ENCODE measurements at regions not wholly inside any gene's neighbourhood (a gene's known extent, or its start where the extent isn't known, plus 50 kb on each side); places are given as distances from the start of the nearest gene placed in this dataset.

- no peak for DNase-seq
- Histone ChIP-seq H3K4me3 (no peak overlapping the region), H3K9me3 (no peaks in the 10 kb centered on the region), H3K27me3 (no peaks in the 10 kb centered on the region), H3K36me3 (no peaks in the 10 kb centered on the region)
Observed at GRCh38 chr4:64897683-64898082, 488.4 kb upstream of the TECRL start.

GRCh38 chr4:64895031-64895430 is 485.8 kb upstream of the TECRL start:
- DNase-seq = no peak
- no peaks in the 10 kb centered on the region for H3K36me3 ChIP-seq
- H3K27me3 ChIP-seq = no peaks in the 10 kb centered on the region
- H3K9me3 ChIP-seq = no peaks in the 10 kb centered on the region
- H3K4me3 ChIP-seq = no peak overlapping the region

- DNase-seq = no peak
- H3K36me3 ChIP-seq = no peaks in the 10 kb centered on the region
- H3K4me3 ChIP-seq = no peak overlapping the region
- no peaks in the 10 kb centered on the region for H3K9me3 ChIP-seq
- no peaks in the 10 kb centered on the region for H3K27me3 ChIP-seq
Observed at GRCh38 chr4:64893205-64893604, 484.0 kb upstream of the TECRL start.

- Histone ChIP-seq H3K9me3 (no peaks in the 10 kb centered on the region), H3K4me3 (no peak overlapping the region), H3K36me3 (no peaks in the 10 kb centered on the region), H3K27me3 (no peaks in the 10 kb centered on the region)
- no peak for DNase-seq
Observed at GRCh38 chr4:64889906-64890610, 480.8 kb upstream of the TECRL start.

GRCh38 chr4:64883087-64883807 is 474.0 kb upstream of the TECRL start:
- Histone ChIP-seq H3K36me3 (no peaks in the 10 kb centered on the region), H3K4me3 (no peak overlapping the region), H3K9me3 (no peaks in the 10 kb centered on the region), H3K27me3 (no peaks in the 10 kb centered on the region)
- no peak for DNase-seq

- H3K9me3 ChIP-seq = no peaks in the 10 kb centered on the region
- H3K36me3 ChIP-seq = no peaks in the 10 kb centered on the region
- DNase-seq = no peak
Observed at GRCh38 chr4:64882311-64883086, 473.2 kb upstream of the TECRL start.

GRCh38 chr4:64880557-64880956 is 471.3 kb upstream of the TECRL start:
- Histone ChIP-seq H3K4me3 (no peak overlapping the region), H3K9me3 (no peaks in the 10 kb centered on the region), H3K27me3 (no peaks in the 10 kb centered on the region), H3K36me3 (no peaks in the 10 kb centered on the region)
- DNase-seq = no peak

More at GRCh38 chr4:64882311-64883086, 473.2 kb upstream of the TECRL start:
- no peak overlapping the region for H3K4me3 ChIP-seq
- H3K27me3 ChIP-seq = no peaks in the 10 kb centered on the region

- no peaks in the 10 kb centered on the region for H3K36me3 ChIP-seq
- no peak for DNase-seq
- no peaks in the 10 kb centered on the region for H3K27me3 ChIP-seq
- no peak overlapping the region for H3K4me3 ChIP-seq
- H3K9me3 ChIP-seq = no peaks in the 10 kb centered on the region
Observed at GRCh38 chr4:64876021-64876420, 466.8 kb upstream of the TECRL start.

GRCh38 chr4:64870558-64870957 is 461.3 kb upstream of the TECRL start:
- H3K9me3 ChIP-seq = no peaks in the 10 kb centered on the region
- no peaks in the 10 kb centered on the region for H3K27me3 ChIP-seq
- DNase-seq = no peak
- H3K4me3 ChIP-seq = no peak overlapping the region
- H3K36me3 ChIP-seq = no peaks in the 10 kb centered on the region

- no peak for DNase-seq
- Histone ChIP-seq H3K27me3 (no peaks in the 10 kb centered on the region), H3K36me3 (no peaks in the 10 kb centered on the region)
Observed at GRCh38 chr4:64857815-64858214, 448.6 kb upstream of the TECRL start.

GRCh38 chr4:64857198-64857597 is 447.9 kb upstream of the TECRL start:
- no peak for DNase-seq
- Histone ChIP-seq H3K27me3 (no peaks in the 10 kb centered on the region), H3K36me3 (no peaks in the 10 kb centered on the region), H3K4me3 (no peak overlapping the region), H3K9me3 (no peaks in the 10 kb centered on the region)

More at GRCh38 chr4:64857815-64858214, 448.6 kb upstream of the TECRL start:
- no peaks in the 10 kb centered on the region for H3K9me3 ChIP-seq
- no peak overlapping the region for H3K4me3 ChIP-seq

- no peaks in the 10 kb centered on the region for H3K36me3 ChIP-seq
- H3K27me3 ChIP-seq = no peaks in the 10 kb centered on the region
- H3K4me3 ChIP-seq = no peak overlapping the region
- DNase-seq = no peak
- no peaks in the 10 kb centered on the region for H3K9me3 ChIP-seq
Observed at GRCh38 chr4:64846417-64846816, 437.2 kb upstream of the TECRL start.

- DNase-seq = no peak
- Histone ChIP-seq H3K9me3 (no peaks in the 10 kb centered on the region), H3K27me3 (no peaks in the 10 kb centered on the region), H3K4me3 (no peak overlapping the region), H3K36me3 (no peaks in the 10 kb centered on the region)
Observed at GRCh38 chr4:64829749-64830148, 420.5 kb upstream of the TECRL start.

GRCh38 chr4:64824591-64824990 is 415.3 kb upstream of the TECRL start:
- Histone ChIP-seq H3K27me3 (no peaks in the 10 kb centered on the region), H3K4me3 (no peak overlapping the region), H3K9me3 (no peaks in the 10 kb centered on the region), H3K36me3 (no peaks in the 10 kb centered on the region)
- no peak for DNase-seq

- Histone ChIP-seq H3K9me3 (no peaks in the 10 kb centered on the region), H3K4me3 (no peak overlapping the region), H3K27me3 (no peaks in the 10 kb centered on the region), H3K36me3 (no peaks in the 10 kb centered on the region)
- no peak for DNase-seq
Observed at GRCh38 chr4:64822405-64822804, 413.2 kb upstream of the TECRL start.

GRCh38 chr4:64821219-64821976 is 412.1 kb upstream of the TECRL start:
- H3K4me3 ChIP-seq = no peak overlapping the region
- H3K27me3 ChIP-seq = no peaks in the 10 kb centered on the region
- DNase-seq = no peak
- H3K36me3 ChIP-seq = no peaks in the 10 kb centered on the region
- no peaks in the 10 kb centered on the region for H3K9me3 ChIP-seq

GRCh38 chr4:64814616-64815015 is 405.4 kb upstream of the TECRL start:
- Histone ChIP-seq H3K9me3 (no peaks in the 10 kb centered on the region), H3K27me3 (no peaks in the 10 kb centered on the region), H3K36me3 (no peaks in the 10 kb centered on the region), H3K4me3 (no peak overlapping the region)
- DNase-seq = no peak
